ENCODE measurements at regions not wholly inside any gene's neighbourhood (a gene's known extent, or its start where the extent isn't known, plus 50 kb on each side); places are given as distances from the start of the nearest gene placed in this dataset.

GRCh38 chr5:5899716-5900115 lies 477.2 kb downstream of the ICE1 start:
- H3K4me3 ChIP-seq (ENCODE audit: low read depth, low read length), result no peak overlapping the region
- no peak for TF ChIP-seq CTCF (IDR thresholded peaks at IDR 0.05; ENCODE audit: insufficient read depth, low read length)
- DNase-seq (ENCODE audit: low read depth), result no peak

DNA sequence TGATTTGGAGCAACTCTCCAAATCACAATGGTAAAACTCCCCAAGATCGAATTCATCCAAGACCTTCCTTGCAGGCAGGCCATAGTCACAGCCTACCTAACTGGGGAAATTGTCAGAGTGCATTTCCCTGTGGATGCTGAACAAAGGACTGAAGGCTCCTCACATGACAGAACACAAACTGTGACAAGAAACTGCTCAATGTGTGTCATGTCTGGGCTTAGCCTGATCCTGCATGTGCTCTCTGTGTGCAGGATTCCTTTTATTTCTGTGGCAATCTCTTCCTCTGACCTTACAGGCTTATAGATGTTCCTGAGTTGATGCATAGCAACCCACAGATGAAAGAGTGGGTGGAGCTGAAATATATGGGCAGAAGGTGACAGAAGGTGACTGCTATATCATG lies 465.8 kb downstream of the ICE1 start:
- no peak for TF ChIP-seq CTCF (IDR thresholded peaks at IDR 0.05; ENCODE audit: insufficient read depth, low read length)
- H3K4me3 ChIP-seq (ENCODE audit: low read depth, low read length), result no peak overlapping the region
- DNase-seq (ENCODE audit: low read depth), result no peak

DNA sequence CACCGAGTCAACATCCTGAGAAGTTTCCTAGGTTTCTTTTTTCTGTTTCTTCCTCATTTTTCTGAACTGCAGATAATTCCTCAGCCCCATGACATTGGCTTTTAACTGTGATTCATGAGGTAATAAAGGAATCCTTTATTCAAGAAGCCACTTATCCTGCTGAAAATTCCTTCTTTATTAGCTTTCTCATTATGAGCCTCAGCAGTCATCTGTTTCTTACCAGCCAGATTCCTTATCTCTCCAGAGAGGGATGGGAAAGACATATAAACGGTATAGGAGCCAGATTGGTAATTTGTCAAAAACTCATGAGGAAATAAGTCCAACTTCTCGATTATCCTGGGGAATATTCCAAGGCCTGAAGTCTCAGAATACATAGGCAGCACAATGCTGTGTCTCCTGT lies 465.4 kb downstream of the ICE1 start:
- TF ChIP-seq CTCF (IDR thresholded peaks at IDR 0.05; ENCODE audit: insufficient read depth, low read length), result no peak
- no peak overlapping the region for H3K4me3 ChIP-seq (ENCODE audit: low read depth, low read length)
- DNase-seq (ENCODE audit: low read depth), result no peak

GRCh38 chr5:5886812-5887486 lies 464.5 kb downstream of the ICE1 start:
- H3K4me3 ChIP-seq (ENCODE audit: low read depth, low read length), result no peak overlapping the region
- TF ChIP-seq CTCF (IDR thresholded peaks at IDR 0.05; ENCODE audit: insufficient read depth, low read length), result no peak
- no peak for DNase-seq (ENCODE audit: low read depth)

GRCh38 chr5:5886353-5886752 lies 463.9 kb downstream of the ICE1 start:
- no peak overlapping the region for H3K4me3 ChIP-seq (ENCODE audit: low read depth, low read length)
- no peak for TF ChIP-seq CTCF (IDR thresholded peaks at IDR 0.05; ENCODE audit: insufficient read depth, low read length)
- no peak for DNase-seq (ENCODE audit: low read depth)

- no peak for TF ChIP-seq CTCF (IDR thresholded peaks at IDR 0.05; ENCODE audit: insufficient read depth, low read length)
- no peak overlapping the region for H3K4me3 ChIP-seq (ENCODE audit: low read depth, low read length)
- no peak for DNase-seq (ENCODE audit: low read depth)
These were observed 463.3 kb downstream of the ICE1 start for GRCh38 chr5:5885782-5886181.

- no peak overlapping the region for H3K4me3 ChIP-seq (ENCODE audit: low read depth, low read length)
- no peak for TF ChIP-seq CTCF (IDR thresholded peaks at IDR 0.05; ENCODE audit: insufficient read depth, low read length)
- DNase-seq (ENCODE audit: low read depth), result no peak
These were observed 462.1 kb downstream of the ICE1 start for GRCh38 chr5:5884593-5884992.
